CD14-positive monocyte (primary cell): ENCODE measurements at regions not wholly inside any gene's neighbourhood (a gene's known extent, or its start where the extent isn't known, plus 50 kb on each side); places are given as distances from the start of the nearest gene placed in this dataset.

Source experiments
- DNase-seq, 3 donors: peaks; one replicate each; pipeline ENCODE4 v3.0.0-alpha.2; 2011 to 2022
- H2AFZ ChIP-seq: 2 replicates; pipeline ENCODE4 v1.6.0; 2012; ENCODE audit warnings: mild to moderate bottlenecking, low read depth, low read length, inconsistent platforms; ENCODE audit not compliant: insufficient read depth, poor library complexity, severe bottlenecking
- H3K27ac ChIP-seq, 2 donors: 1 replicate in 1 of 2; 2 replicates in 1 of 2; pipeline ENCODE4 v1.5.1; 2012 to 2013; ENCODE audit warnings: low read length in 2 of 2, control low read depth in 1 of 2, inconsistent platforms in 1 of 2, low read depth in 1 of 2, mild to moderate bottlenecking in 1 of 2
- H3K27me3 ChIP-seq, 2 donors: one replicate each; pipeline versions ENCODE4 v1.6.0 to v1.6.1; 2011 to 2013; ENCODE audit warnings: low read length in 2 of 2; ENCODE audit not compliant: control insufficient read depth in 2 of 2, insufficient read depth in 2 of 2
- H3K36me3 ChIP-seq, 2 donors: replicated peaks in 1 of 2; 1 replicate in 1 of 2; 2 replicates in 1 of 2; pipeline versions ENCODE4 v1.5.1 to v1.6.1; 2012 to 2013; ENCODE audit warnings: low read length in 2 of 2, control low read depth in 1 of 2, inconsistent platforms in 1 of 2, mild to moderate bottlenecking in 1 of 2; ENCODE audit not compliant: insufficient read depth in 2 of 2, control insufficient read depth in 1 of 2
- H3K4me1 ChIP-seq, 2 donors: 1 replicate in 1 of 2; 2 replicates in 1 of 2; pipeline versions ENCODE4 v1.5.1 to v1.6.1; 2012 to 2013; ENCODE audit warnings: low read length in 2 of 2, control low read depth in 1 of 2, inconsistent platforms in 1 of 2, mild to moderate bottlenecking in 1 of 2, moderate library complexity in 1 of 2; ENCODE audit not compliant: insufficient read depth in 2 of 2, control insufficient read depth in 1 of 2
- H3K4me2 ChIP-seq: replicated peaks from 2 replicates; pipeline ENCODE3; 2012; ENCODE audit warnings: low read length, moderate library complexity, mild to moderate bottlenecking; ENCODE audit not compliant: poor library complexity, severe bottlenecking; ENCODE audit errors: extremely low read depth
- H3K4me3 ChIP-seq, 3 experiments: fragments of 200-600 bp in 1 of 3; sonication (generic) in 1 of 3; replicated peaks in 1 of 3; 1 replicate in 2 of 3; 2 replicates in 1 of 3; pipeline ENCODE4 v1.5.1; 2011 to 2013; ENCODE audit warnings: low read length in 3 of 3, mild to moderate bottlenecking in 3 of 3, control low read depth in 2 of 3, low read depth in 2 of 3, inconsistent platforms in 1 of 3, moderate library complexity in 1 of 3
- H3K79me2 ChIP-seq: 2 replicates; pipeline ENCODE4 v1.6.0; 2012; ENCODE audit warnings: mild to moderate bottlenecking, control low read depth, inconsistent platforms, low read length, moderate library complexity; ENCODE audit not compliant: insufficient read depth
- H3K9ac ChIP-seq: 2 replicates; pipeline ENCODE4 v1.6.0; 2017; ENCODE audit warnings: low read length, mild to moderate bottlenecking; ENCODE audit not compliant: insufficient read depth, poor library complexity, severe bottlenecking
- H3K9me3 ChIP-seq, 2 donors: replicated peaks in 1 of 2; 1 replicate in 1 of 2; 2 replicates in 1 of 2; pipeline versions ENCODE4 v1.5.1 to v1.6.1; 2012 to 2013; ENCODE audit warnings: low read length in 2 of 2, control low read depth in 1 of 2; ENCODE audit not compliant: control insufficient read depth in 1 of 2, insufficient read depth in 1 of 2
- H4K20me1 ChIP-seq: 2 replicates; pipeline ENCODE4 v1.6.0; 2012; ENCODE audit warnings: mild to moderate bottlenecking, low read length, control low read depth, moderate library complexity; ENCODE audit not compliant: insufficient read depth
- H3K27ac Mint-ChIP-seq, 7 donors: one replicate each; pipeline ENCODE4 v1.8.0; 2020; ENCODE audit warnings: mild to moderate bottlenecking in 7 of 7, mixed read lengths in 7 of 7, moderate library complexity in 6 of 7, inconsistent platforms in 2 of 7
- H3K27me3 Mint-ChIP-seq, 3 donors: one replicate each; pipeline ENCODE4 v1.8.0; 2021 to 2022; ENCODE audit warnings: low read depth in 3 of 3, mild to moderate bottlenecking in 3 of 3, mixed read lengths in 3 of 3, moderate library complexity in 3 of 3, inconsistent platforms in 1 of 3
- H3K36me3 Mint-ChIP-seq, 2 donors: one replicate each; pipeline ENCODE4 v1.8.0; 2020; ENCODE audit warnings: mixed read lengths in 2 of 2, inconsistent platforms in 1 of 2, mild to moderate bottlenecking in 1 of 2
- H3K4me1 Mint-ChIP-seq: one replicate; pipeline ENCODE4 v1.8.0; 2020; ENCODE audit warnings: mild to moderate bottlenecking, mixed read lengths
- H3K4me3 Mint-ChIP-seq, 2 donors: one replicate each; pipeline ENCODE4 v1.8.0; 2020; ENCODE audit warnings: mild to moderate bottlenecking in 2 of 2, mixed read lengths in 2 of 2, moderate library complexity in 1 of 2
- H3K9me3 Mint-ChIP-seq, 7 donors: one replicate each; pipeline ENCODE4 v1.8.0; 2020 to 2022; ENCODE audit warnings: mixed read lengths in 7 of 7, mild to moderate bottlenecking in 6 of 7, moderate library complexity in 6 of 7, inconsistent platforms in 2 of 7
- CTCF ChIP-seq: fragments of 200-600 bp; IDR thresholded peaks from one replicate; pipeline ENCODE4 v1.8.0; 2022; ENCODE audit warnings: antibody characterized with exemption, mild to moderate bottlenecking
- WGBS: methylation state at CpG from one replicate; pipeline ENCODE4 v1.1.5; 2013; ENCODE audit warnings: missing lambda C conversion rate; ENCODE audit not compliant: insufficient coverage; 5-methylcytosine and 5-hydroxymethylcytosine counted together
- intact Hi-C, 2 donors: fragments of 100-400 bp; cut with micrococcal nuclease; formaldehyde crosslinking; loops; one replicate each; pipeline versions ENCODE4 v1.15.0 to v1.15.1; 2023

GRCh38 chr7:81181066-81181465, 262.2 kb upstream of the SEMA3C start:
- no peaks in the 10 kb centered on the region for H3K36me3 ChIP-seq
- Mint-ChIP-seq H3K27me3 (peaks cover 0 to 2% (median 0%) of the 10 kb centered on the region in 3 donors), H3K9me3 (peaks cover 4 to 17% (median 13%) of the 10 kb centered on the region in 7 donors)

GRCh38 chr7:81180573-81180972, 261.7 kb upstream of the SEMA3C start:
- Histone ChIP-seq H3K27me3 (no peaks in the 10 kb centered on the region), H4K20me1 (no peaks in the 10 kb centered on the region), H3K27ac (no peak overlapping the region), H3K9me3 (peaks cover 0 to 4% of the 10 kb centered on the region in 2 donors), H2AFZ (no peak overlapping the region), H3K4me1 (no peaks in the 10 kb centered on the region), H3K9ac (no peak overlapping the region), H3K36me3 (no peaks in the 10 kb centered on the region), H3K79me2 (no peaks in the 10 kb centered on the region), H3K4me2 (no peak overlapping the region), H3K4me3 (no peak overlapping the region)
- DNase-seq = no peak
- H3K27me3 Mint-ChIP-seq = peaks cover 0 to 2% (median 0%) of the 10 kb centered on the region in 3 donors
- H3K27ac Mint-ChIP-seq = no peak overlapping the region
- H3K4me1 Mint-ChIP-seq = no peaks in the 10 kb centered on the region
- 93% methylated on average over 2 of the region's 2 CpGs for WGBS
- TF ChIP-seq CTCF = no peak
- no peak overlapping the region for H3K4me3 Mint-ChIP-seq
- H3K9me3 Mint-ChIP-seq = peaks cover 4 to 17% (median 13%) of the 10 kb centered on the region in 7 donors
- intact Hi-C loops = no loop called here
- no peaks in the 10 kb centered on the region for H3K36me3 Mint-ChIP-seq

More at GRCh38 chr7:81181066-81181465, 262.2 kb upstream of the SEMA3C start:
- H3K4me3 Mint-ChIP-seq = no peak overlapping the region
- Histone ChIP-seq H3K27me3 (no peaks in the 10 kb centered on the region), H2AFZ (no peak overlapping the region), H4K20me1 (no peaks in the 10 kb centered on the region), H3K79me2 (no peaks in the 10 kb centered on the region), H3K9ac (no peak overlapping the region), H3K9me3 (peaks cover 0 to 4% of the 10 kb centered on the region in 2 donors), H3K27ac (no peak overlapping the region), H3K4me1 (no peaks in the 10 kb centered on the region), H3K4me2 (no peak overlapping the region), H3K4me3 (no peak overlapping the region)
- H3K27ac Mint-ChIP-seq = no peak overlapping the region
- H3K36me3 Mint-ChIP-seq = no peaks in the 10 kb centered on the region
- intact Hi-C loops = no loop called here
- no peak for DNase-seq
- no peaks in the 10 kb centered on the region for H3K4me1 Mint-ChIP-seq
- TF ChIP-seq CTCF = no peak
